Fibroblast of skin of right biceps (primary cell): ENCODE measurements at regions not wholly inside any gene's neighbourhood (a gene's known extent, or its start where the extent isn't known, plus 50 kb on each side); places are given as distances from the start of the nearest gene placed in this dataset.
"Not testable (repeated sequence)": the region's sequence is repeated elsewhere in the genome, so short reads cannot be mapped to it uniquely, and the experiment has no call there.

Source experiments
- DNase-seq: peaks from one replicate; pipeline ENCODE4 v3.0.0-alpha.2; 2013

- not testable (repeated sequence) for DNase-seq
Observed at GRCh38 chr15:84094720-84095119, 140.9 kb upstream of the GOLGA6L4 start.

GRCh38 chr15:84097053-84097452 is 138.5 kb upstream of the GOLGA6L4 start:
- not testable (repeated sequence) for DNase-seq

GRCh38 chr15:84098604-84099003 is 137.0 kb upstream of the GOLGA6L4 start:
- no peak for DNase-seq

GRCh38 chr15:84099181-84099580 is 136.4 kb upstream of the GOLGA6L4 start:
- peak; percentile 33 for DNase-seq

- DNase-seq = no peak
Observed at GRCh38 chr15:84103345-84103744, 132.2 kb upstream of the GOLGA6L4 start.

- DNase-seq = no peak
Observed at GRCh38 chr15:84104853-84105252, 130.7 kb upstream of the GOLGA6L4 start.

- DNase-seq = peak; percentile 15
Observed at GRCh38 chr15:84108728-84109127, 126.8 kb upstream of the GOLGA6L4 start.

GRCh38 chr15:84111575-84111974 is 124.0 kb upstream of the GOLGA6L4 start:
- DNase-seq = no peak

GRCh38 chr15:84112025-84112424 is 123.5 kb upstream of the GOLGA6L4 start:
- DNase-seq = peak; percentile 31

- no peak for DNase-seq
Observed at GRCh38 chr15:84113919-84114318, 121.7 kb upstream of the GOLGA6L4 start.

- not testable (repeated sequence) for DNase-seq
Observed at GRCh38 chr15:84114680-84115079, 120.9 kb upstream of the GOLGA6L4 start.

- DNase-seq = not testable (repeated sequence)
Observed at GRCh38 chr15:84119351-84119750, 116.2 kb upstream of the GOLGA6L4 start.

- peak; percentile 18 for DNase-seq
Observed at GRCh38 chr15:84120903-84121302, 114.7 kb upstream of the GOLGA6L4 start.

GRCh38 chr15:84128706-84129105 is 106.9 kb upstream of the GOLGA6L4 start:
- peak; percentile 32 for DNase-seq

GRCh38 chr15:84130098-84130831 is 105.3 kb upstream of the GOLGA6L4 start:
- not testable (repeated sequence) for DNase-seq

- not testable (repeated sequence) for DNase-seq
Observed at GRCh38 chr15:84135931-84136456, 99.6 kb upstream of the GOLGA6L4 start.

- peak; percentile 73 for DNase-seq
Observed at GRCh38 chr15:84142888-84143337, 92.7 kb upstream of the GOLGA6L4 start.

GRCh38 chr15:84143753-84144314 is 91.7 kb upstream of the GOLGA6L4 start:
- no peak for DNase-seq

- not testable (repeated sequence) for DNase-seq
Observed at GRCh38 chr15:84144946-84145345, 90.6 kb upstream of the GOLGA6L4 start.

- DNase-seq = not testable (repeated sequence)
Observed at GRCh38 chr15:84146299-84146698, 89.3 kb upstream of the GOLGA6L4 start.

GRCh38 chr15:84147307-84147706 is 88.3 kb upstream of the GOLGA6L4 start:
- not testable (repeated sequence) for DNase-seq

GRCh38 chr15:84151205-84151931 is 84.2 kb upstream of the GOLGA6L4 start:
- DNase-seq = peak; percentile 39

GRCh38 chr15:84152381-84152979 is 83.1 kb upstream of the GOLGA6L4 start:
- DNase-seq = not testable (repeated sequence)
